ENCODE measurements at regions not wholly inside any gene's neighbourhood (a gene's known extent, or its start where the extent isn't known, plus 50 kb on each side); places are given as distances from the start of the nearest gene placed in this dataset.

GRCh38 chr5:4576908-4577307 is 563.2 kb upstream of the ADAMTS16 start:
- Mint-ChIP-seq H3K36me3 (ENCODE audit: low read depth) (no peaks in the 10 kb centered on the region), H3K9me3 (no peaks in the 10 kb centered on the region), H3K4me3 (peak overlapping the region; percentile 8), H3K27ac (ENCODE audit: unreplicated experiment) (no peak overlapping the region), H3K4me1 (peaks cover 54% of the 10 kb centered on the region), H3K27me3 (ENCODE audit: low read depth) (peaks cover 21% of the 10 kb centered on the region)
- no peak for TF ChIP-seq CTCF (conservative IDR thresholded peaks at IDR 0.05)
- DNase-seq (ENCODE audit: low read depth, low spot score) = no peak

DNA sequence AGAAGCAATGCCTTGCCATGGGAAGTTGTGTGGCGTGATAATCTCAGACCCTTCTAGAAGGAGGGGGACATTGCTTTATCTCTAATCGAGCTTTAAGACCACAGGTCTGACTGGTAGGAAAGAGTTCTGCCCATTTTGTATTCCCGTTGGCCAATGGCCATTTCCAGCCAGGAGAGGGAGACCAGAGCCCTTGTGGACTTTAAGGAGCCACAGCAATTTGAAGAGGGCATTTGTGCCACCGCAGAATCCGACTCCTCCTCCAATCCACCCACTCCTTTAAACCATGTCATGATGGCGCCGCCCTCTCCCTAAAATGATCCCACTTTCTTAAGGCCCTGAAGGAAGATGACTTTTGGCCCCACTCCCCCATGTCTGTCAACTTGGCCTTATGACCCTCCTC is 560.5 kb upstream of the ADAMTS16 start:
- no peak for DNase-seq (ENCODE audit: low read depth, low spot score)
- H3K4me1 Mint-ChIP-seq = peaks cover 55% of the 10 kb centered on the region
- peak overlapping the region; percentile 48 for H3K27ac Mint-ChIP-seq (ENCODE audit: unreplicated experiment)
- no peak for TF ChIP-seq CTCF (conservative IDR thresholded peaks at IDR 0.05)
- H3K27me3 Mint-ChIP-seq (ENCODE audit: low read depth) = peaks cover 19% of the 10 kb centered on the region
- no peaks in the 10 kb centered on the region for H3K9me3 Mint-ChIP-seq
- H3K36me3 Mint-ChIP-seq (ENCODE audit: low read depth) = no peaks in the 10 kb centered on the region
- no peak overlapping the region for H3K4me3 Mint-ChIP-seq

DNA sequence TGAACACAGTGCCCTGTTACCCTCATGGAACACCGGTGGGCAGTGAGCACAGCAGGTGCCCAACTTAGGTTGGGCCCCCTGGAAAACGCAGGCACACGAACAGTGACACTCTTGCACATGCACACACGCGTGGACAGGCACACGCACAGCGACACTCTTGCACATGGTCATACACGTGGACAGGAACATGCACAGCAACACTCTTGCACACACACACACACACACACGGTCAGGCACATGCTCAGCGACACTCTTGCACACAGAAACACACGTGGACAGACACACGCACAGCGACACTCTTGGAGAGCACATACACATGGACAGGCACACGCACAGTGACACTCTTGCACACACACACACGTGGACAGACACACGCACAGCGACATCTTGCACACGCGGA is 559.4 kb upstream of the ADAMTS16 start:
- Mint-ChIP-seq H3K27me3 (ENCODE audit: low read depth) (peaks cover 17% of the 10 kb centered on the region), H3K4me1 (peaks cover 44% of the 10 kb centered on the region), H3K4me3 (no peak overlapping the region), H3K9me3 (no peaks in the 10 kb centered on the region), H3K36me3 (ENCODE audit: low read depth) (no peaks in the 10 kb centered on the region), H3K27ac (ENCODE audit: unreplicated experiment) (peak overlapping the region; percentile 90)
- TF ChIP-seq CTCF (conservative IDR thresholded peaks at IDR 0.05) = no peak
- DNase-seq (ENCODE audit: low read depth, low spot score) = no peak

DNA sequence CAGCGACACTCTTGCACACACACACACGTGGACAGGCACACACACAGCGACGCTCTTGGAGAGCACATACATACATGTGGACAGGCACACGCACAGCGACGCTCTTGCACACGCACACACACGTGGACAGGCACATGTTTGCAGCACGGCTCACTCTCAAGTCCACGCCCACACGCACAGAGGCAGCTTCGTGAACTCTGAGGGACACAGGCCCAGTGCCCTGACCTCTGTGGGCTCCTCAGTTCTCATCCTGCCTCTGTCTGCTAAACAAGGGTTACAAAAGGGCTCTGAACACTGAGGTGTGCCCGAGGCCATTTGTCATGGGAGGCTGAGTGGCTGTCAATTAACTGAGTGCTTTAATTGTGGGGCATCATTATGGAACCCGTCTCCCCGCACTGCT is 558.8 kb upstream of the ADAMTS16 start:
- H3K27me3 Mint-ChIP-seq (ENCODE audit: low read depth) = peaks cover 17% of the 10 kb centered on the region
- H3K4me3 Mint-ChIP-seq = no peak overlapping the region
- DNase-seq (ENCODE audit: low read depth, low spot score) = no peak
- H3K9me3 Mint-ChIP-seq = no peaks in the 10 kb centered on the region
- no peak for TF ChIP-seq CTCF (conservative IDR thresholded peaks at IDR 0.05)
- peak overlapping the region; percentile 90 for H3K27ac Mint-ChIP-seq (ENCODE audit: unreplicated experiment)
- H3K36me3 Mint-ChIP-seq (ENCODE audit: low read depth) = no peaks in the 10 kb centered on the region
- peaks cover 39% of the 10 kb centered on the region for H3K4me1 Mint-ChIP-seq

DNA sequence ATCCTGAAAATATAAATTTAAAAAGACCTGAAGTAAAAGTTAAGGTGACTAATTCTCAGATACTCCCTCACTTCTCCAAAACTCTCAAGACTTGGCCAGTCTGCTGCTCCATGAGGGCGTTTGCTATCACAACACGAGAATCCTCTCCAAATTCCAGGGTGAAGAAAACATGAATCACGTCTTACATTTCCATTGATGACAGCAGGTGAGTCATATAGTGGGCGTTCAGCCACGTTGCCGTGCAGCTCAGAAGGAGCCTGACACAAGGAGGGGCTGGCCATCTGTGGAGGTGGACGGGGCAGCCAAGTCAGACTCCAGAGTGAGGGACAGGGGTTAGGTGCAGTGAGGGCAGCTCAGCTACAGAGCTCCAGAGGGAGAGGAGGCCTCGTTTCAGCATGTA is 555.1 kb upstream of the ADAMTS16 start:
- Mint-ChIP-seq H3K4me1 (peaks cover 20% of the 10 kb centered on the region), H3K36me3 (ENCODE audit: low read depth) (no peaks in the 10 kb centered on the region), H3K4me3 (no peak overlapping the region), H3K27ac (ENCODE audit: unreplicated experiment) (no peak overlapping the region), H3K27me3 (ENCODE audit: low read depth) (peaks cover 4% of the 10 kb centered on the region), H3K9me3 (no peaks in the 10 kb centered on the region)
- DNase-seq (ENCODE audit: low read depth, low spot score) = no peak
- no peak for TF ChIP-seq CTCF (conservative IDR thresholded peaks at IDR 0.05)

GRCh38 chr5:4613440-4613839 is 526.7 kb upstream of the ADAMTS16 start:
- Mint-ChIP-seq H3K4me3 (no peak overlapping the region), H3K27ac (ENCODE audit: unreplicated experiment) (no peak overlapping the region), H3K36me3 (ENCODE audit: low read depth) (peaks cover 11% of the 10 kb centered on the region), H3K27me3 (ENCODE audit: low read depth) (no peaks in the 10 kb centered on the region), H3K4me1 (peaks cover 6% of the 10 kb centered on the region), H3K9me3 (peaks cover 6% of the 10 kb centered on the region)
- DNase-seq (ENCODE audit: low read depth, low spot score) = no peak
- TF ChIP-seq CTCF (conservative IDR thresholded peaks at IDR 0.05) = no peak

All from neural crest cell (in vitro differentiated cells).